Stimulated activated naive CD8-positive, alpha-beta T cell treated with anti-CD3 and anti-CD28 coated beads, Interleukin-15, Interleukin-2, amounts not matched to agents 100 U/mL and 50 U/mL, for 24 hours (primary cell): ENCODE measurements at regions not wholly inside any gene's neighbourhood (a gene's known extent, or its start where the extent isn't known, plus 50 kb on each side); places are given as distances from the start of the nearest gene placed in this dataset.

Experiments
- ATAC-seq: fragments of 150-1000 bp; cut with Tn5 transposase; one replicate; pipeline ENCODE4 v1.10.0; 2021
- DNase-seq: peaks from one replicate; pipeline ENCODE4 v3.0.0; 2021

GRCh38 chrX:148363471-148364235, 136.8 kb upstream of the AFF2 start:
- ATAC-seq (no peak), DNase-seq (no peak)

GRCh38 chrX:148365233-148365632, 135.2 kb upstream of the AFF2 start:
- DNase-seq: no peak
- no peak for ATAC-seq

GRCh38 chrX:148371291-148371690, 129.1 kb upstream of the AFF2 start:
- DNase-seq: no peak
- ATAC-seq: no peak

- DNase-seq (no peak), ATAC-seq (no peak)
Observed at GRCh38 chrX:148372925-148373324, 127.5 kb upstream of the AFF2 start.

- DNase-seq (no peak), ATAC-seq (no peak)
Observed at GRCh38 chrX:148376342-148376741, 124.1 kb upstream of the AFF2 start.

GRCh38 chrX:148380107-148380506, 120.3 kb upstream of the AFF2 start:
- no peak for ATAC-seq
- DNase-seq: peak; percentile 5

GRCh38 chrX:148380650-148381561, 119.5 kb upstream of the AFF2 start:
- peak; percentile 98 for ATAC-seq

GRCh38 chrX:148381603-148382002, 118.8 kb upstream of the AFF2 start:
- ATAC-seq (peak; percentile 50), DNase-seq (no peak)

More at GRCh38 chrX:148380650-148381561, 119.5 kb upstream of the AFF2 start:
- DNase-seq: peak; percentile 40

GRCh38 chrX:148382983-148383382, 117.4 kb upstream of the AFF2 start:
- no peak for ATAC-seq
- DNase-seq: no peak

GRCh38 chrX:148385471-148385870, 114.9 kb upstream of the AFF2 start:
- no peak for ATAC-seq
- DNase-seq: no peak

GRCh38 chrX:148389629-148390028, 110.8 kb upstream of the AFF2 start:
- ATAC-seq (no peak), DNase-seq (no peak)

- DNase-seq (no peak), ATAC-seq (peak; percentile 68)
Observed at GRCh38 chrX:148412006-148412405, 88.4 kb upstream of the AFF2 start.

- no peak for DNase-seq
- ATAC-seq: no peak
Observed at GRCh38 chrX:148416142-148416541, 84.3 kb upstream of the AFF2 start.

- no peak for DNase-seq
- ATAC-seq: no peak
Observed at GRCh38 chrX:148416931-148417330, 83.5 kb upstream of the AFF2 start.

- no peak for ATAC-seq
- DNase-seq: no peak
Observed at GRCh38 chrX:148417934-148418333, 82.5 kb upstream of the AFF2 start.

- ATAC-seq (no peak), DNase-seq (no peak)
Observed at GRCh38 chrX:148422526-148422925, 77.9 kb upstream of the AFF2 start.

- DNase-seq (no peak), ATAC-seq (no peak)
Observed at GRCh38 chrX:148424570-148424969, 75.8 kb upstream of the AFF2 start.

GRCh38 chrX:148426467-148426866, 74.0 kb upstream of the AFF2 start:
- DNase-seq: no peak
- ATAC-seq: no peak

GRCh38 chrX:148441387-148441786, 59.0 kb upstream of the AFF2 start:
- ATAC-seq (no peak), DNase-seq (no peak)

GRCh38 chrX:148443216-148443615, 57.2 kb upstream of the AFF2 start:
- ATAC-seq: no peak
- DNase-seq: no peak

- DNase-seq (no peak), ATAC-seq (no peak)
Observed at GRCh38 chrX:148448686-148449085, 51.7 kb upstream of the AFF2 start.
